ENCODE measurements at regions not wholly inside any gene's neighbourhood (a gene's known extent, or its start where the extent isn't known, plus 50 kb on each side); places are given as distances from the start of the nearest gene placed in this dataset.

DNA sequence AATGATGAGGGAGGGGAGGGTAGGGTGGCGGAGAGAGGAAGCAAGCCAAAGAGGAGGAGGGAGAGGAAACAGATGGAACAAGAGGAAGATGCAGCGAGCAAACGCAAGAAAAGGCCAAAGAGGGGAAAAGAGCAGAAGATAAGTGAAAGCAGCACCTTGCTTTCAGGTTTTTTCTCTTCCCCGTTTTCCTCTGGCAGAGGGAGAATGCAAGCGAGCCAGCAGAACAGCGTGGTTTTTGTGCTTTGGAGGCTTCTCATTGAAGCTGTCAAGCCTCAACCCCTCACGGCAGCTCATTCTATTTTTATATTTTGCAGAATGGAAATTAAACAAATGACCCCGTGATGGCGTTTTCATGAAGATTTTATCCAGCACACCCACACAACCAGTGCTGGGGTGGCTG, 67.1 kb upstream of the GRAMD1B start:
- H3K4me3 ChIP-seq (ENCODE audit: low read length in 3 of 3): no peak overlapping the region
- no peaks in the 10 kb centered on the region for H3K36me3 ChIP-seq (ENCODE audit: control insufficient read depth in 3 of 3, insufficient read depth in 3 of 3, low read length in 3 of 3)
- peaks cover 9 to 14% (median 10%) of the 10 kb centered on the region in 3 donors for H3K27me3 ChIP-seq (ENCODE audit: control insufficient read depth in 3 of 3, insufficient read depth in 3 of 3, low read length in 3 of 3)
- no peaks in the 10 kb centered on the region for H3K9me3 ChIP-seq (ENCODE audit: control insufficient read depth in 3 of 3, low read length in 3 of 3)
- H3K4me1 ChIP-seq (ENCODE audit: control insufficient read depth in 3 of 3, insufficient read depth in 3 of 3, low read length in 3 of 3): peaks cover 3 to 5% (median 5%) of the 10 kb centered on the region in 3 donors
- no peak overlapping the region for H3K9ac ChIP-seq (ENCODE audit: low read depth in 1 of 3, low read length in 3 of 3)
- no peak overlapping the region for H3K27ac ChIP-seq (ENCODE audit: low read depth, low read length)

DNA sequence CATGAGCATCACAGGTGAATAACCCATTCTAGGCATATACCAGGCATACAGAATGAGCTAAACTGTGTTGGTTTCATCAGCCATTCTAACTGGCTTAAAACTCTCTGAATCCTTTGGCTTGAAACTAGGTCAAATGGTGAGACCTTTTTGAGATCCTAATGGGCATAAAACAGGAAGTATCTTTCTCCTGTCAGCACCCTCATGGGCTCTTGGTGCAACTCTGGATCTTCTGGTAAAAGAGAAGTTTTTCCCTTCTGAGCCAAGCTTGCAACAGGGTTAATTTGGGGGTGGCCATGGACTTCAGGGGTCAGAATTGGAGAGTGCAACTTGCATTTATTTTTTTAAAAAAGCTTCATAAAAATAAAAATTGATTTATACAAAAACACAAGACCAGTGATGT, 67.9 kb upstream of the GRAMD1B start:
- Histone ChIP-seq H3K27me3 (ENCODE audit: control insufficient read depth in 3 of 3, insufficient read depth in 3 of 3, low read length in 3 of 3) (peaks cover 10 to 18% (median 11%) of the 10 kb centered on the region in 3 donors), H3K4me1 (ENCODE audit: control insufficient read depth in 3 of 3, insufficient read depth in 3 of 3, low read length in 3 of 3) (peaks cover 5 to 7% (median 5%) of the 10 kb centered on the region in 3 donors), H3K4me3 (ENCODE audit: low read length in 3 of 3) (no peak overlapping the region)

DNA sequence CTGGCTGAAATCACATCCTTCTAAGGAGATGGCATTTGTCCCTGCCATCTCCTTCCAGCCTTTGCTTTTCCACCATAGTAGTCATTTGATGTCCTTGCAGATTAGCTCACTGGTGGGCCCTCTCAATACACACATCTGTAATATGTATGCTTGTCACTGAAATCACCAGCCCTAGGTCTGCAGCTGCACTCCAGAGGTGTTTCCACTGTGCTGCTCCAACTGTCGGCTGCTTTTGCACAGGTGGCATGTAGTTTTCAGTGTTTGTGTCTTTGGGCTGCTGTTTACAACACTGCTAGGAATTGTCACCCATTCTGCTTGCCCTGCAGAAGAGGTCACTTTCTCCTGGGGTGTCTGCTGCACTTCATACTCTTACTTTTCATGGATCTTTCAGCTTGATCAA, 69.0 kb upstream of the GRAMD1B start:
- H3K4me3 ChIP-seq (ENCODE audit: low read length in 3 of 3): no peak overlapping the region
- H3K9ac ChIP-seq (ENCODE audit: low read depth in 1 of 3, low read length in 3 of 3): no peak overlapping the region
- H3K36me3 ChIP-seq (ENCODE audit: control insufficient read depth in 3 of 3, insufficient read depth in 3 of 3, low read length in 3 of 3): no peaks in the 10 kb centered on the region
- no peaks in the 10 kb centered on the region for H3K9me3 ChIP-seq (ENCODE audit: control insufficient read depth in 3 of 3, low read length in 3 of 3)
- H3K4me1 ChIP-seq (ENCODE audit: control insufficient read depth in 3 of 3, insufficient read depth in 3 of 3, low read length in 3 of 3): peaks cover 5 to 7% (median 5%) of the 10 kb centered on the region in 3 donors
- no peak overlapping the region for H3K27ac ChIP-seq (ENCODE audit: low read depth, low read length)
- peaks cover 10 to 18% (median 11%) of the 10 kb centered on the region in 3 donors for H3K27me3 ChIP-seq (ENCODE audit: control insufficient read depth in 3 of 3, insufficient read depth in 3 of 3, low read length in 3 of 3)

More for the DNA sequence above, 67.9 kb upstream of the GRAMD1B start:
- Histone ChIP-seq H3K9ac (ENCODE audit: low read depth in 1 of 3, low read length in 3 of 3) (no peak overlapping the region), H3K36me3 (ENCODE audit: control insufficient read depth in 3 of 3, insufficient read depth in 3 of 3, low read length in 3 of 3) (no peaks in the 10 kb centered on the region), H3K27ac (ENCODE audit: low read depth, low read length) (no peak overlapping the region), H3K9me3 (ENCODE audit: control insufficient read depth in 3 of 3, low read length in 3 of 3) (no peaks in the 10 kb centered on the region)

GRCh38 chr11:123360267-123360936, 69.7 kb upstream of the GRAMD1B start:
- H3K4me3 ChIP-seq (ENCODE audit: low read length in 3 of 3): no peak overlapping the region
- no peaks in the 10 kb centered on the region for H3K9me3 ChIP-seq (ENCODE audit: control insufficient read depth in 3 of 3, low read length in 3 of 3)
- no peaks in the 10 kb centered on the region for H3K36me3 ChIP-seq (ENCODE audit: control insufficient read depth in 3 of 3, insufficient read depth in 3 of 3, low read length in 3 of 3)
- H3K27me3 ChIP-seq (ENCODE audit: control insufficient read depth in 3 of 3, insufficient read depth in 3 of 3, low read length in 3 of 3): peaks cover 10 to 18% (median 11%) of the 10 kb centered on the region in 3 donors
- peaks cover 5 to 7% (median 5%) of the 10 kb centered on the region in 3 donors for H3K4me1 ChIP-seq (ENCODE audit: control insufficient read depth in 3 of 3, insufficient read depth in 3 of 3, low read length in 3 of 3)
- no peak overlapping the region for H3K9ac ChIP-seq (ENCODE audit: low read depth in 1 of 3, low read length in 3 of 3)
- H3K27ac ChIP-seq (ENCODE audit: low read depth, low read length): no peak overlapping the region

GRCh38 chr11:123357990-123358827, 71.9 kb upstream of the GRAMD1B start:
- peak overlapping the region; percentile 45 to 77 (median 45) for H3K9ac ChIP-seq (ENCODE audit: low read depth in 1 of 3, low read length in 3 of 3)
- no peak overlapping the region for H3K27ac ChIP-seq (ENCODE audit: low read depth, low read length)
- no peaks in the 10 kb centered on the region for H3K36me3 ChIP-seq (ENCODE audit: control insufficient read depth in 3 of 3, insufficient read depth in 3 of 3, low read length in 3 of 3)
- no peaks in the 10 kb centered on the region for H3K9me3 ChIP-seq (ENCODE audit: control insufficient read depth in 3 of 3, low read length in 3 of 3)
- H3K27me3 ChIP-seq (ENCODE audit: control insufficient read depth in 3 of 3, insufficient read depth in 3 of 3, low read length in 3 of 3): peaks cover 10 to 18% (median 11%) of the 10 kb centered on the region in 3 donors
- peaks cover 5 to 16% (median 10%) of the 10 kb centered on the region in 3 donors for H3K4me1 ChIP-seq (ENCODE audit: control insufficient read depth in 3 of 3, insufficient read depth in 3 of 3, low read length in 3 of 3)
- H3K4me3 ChIP-seq (ENCODE audit: low read length in 3 of 3): peak overlapping the region; percentile 65 to 80 (median 66)

DNA sequence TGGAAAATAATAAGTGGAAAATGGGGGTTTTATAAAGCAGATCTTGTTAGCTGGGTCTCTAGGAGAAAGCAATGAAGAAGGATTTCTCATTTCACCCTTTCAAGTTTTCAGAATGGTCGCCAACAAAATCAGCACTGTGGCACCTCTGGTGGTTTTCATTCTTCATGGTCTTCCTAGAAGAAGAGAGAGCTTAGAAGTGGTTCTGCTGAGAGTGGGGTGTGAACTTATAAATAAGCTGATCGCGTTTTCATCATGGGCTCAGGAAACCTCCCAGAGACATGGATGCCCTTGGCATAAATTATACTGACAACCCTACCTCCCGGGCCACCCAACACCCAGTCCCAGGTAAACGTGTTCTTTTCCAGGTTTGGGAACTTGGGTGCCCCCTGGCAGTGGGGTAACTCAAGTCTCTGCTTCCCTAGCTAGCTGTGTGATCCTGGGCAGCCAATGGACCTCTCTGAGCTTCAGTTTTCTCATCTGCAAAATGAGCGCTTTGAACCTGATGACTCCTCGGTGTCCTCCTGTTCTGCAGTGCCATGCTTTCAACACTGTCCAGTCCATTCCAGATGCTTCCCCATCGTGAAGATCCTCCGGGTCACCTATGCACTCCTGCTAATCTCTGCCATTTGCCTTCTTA, 72.6 kb upstream of the GRAMD1B start:
- peak overlapping the region; percentile 65 to 80 (median 66) for H3K4me3 ChIP-seq (ENCODE audit: low read length in 3 of 3)
- no peaks in the 10 kb centered on the region for H3K36me3 ChIP-seq (ENCODE audit: control insufficient read depth in 3 of 3, insufficient read depth in 3 of 3, low read length in 3 of 3)
- H3K9me3 ChIP-seq (ENCODE audit: control insufficient read depth in 3 of 3, low read length in 3 of 3): no peaks in the 10 kb centered on the region
- peaks cover 10 to 18% (median 11%) of the 10 kb centered on the region in 3 donors for H3K27me3 ChIP-seq (ENCODE audit: control insufficient read depth in 3 of 3, insufficient read depth in 3 of 3, low read length in 3 of 3)
- no peak overlapping the region for H3K27ac ChIP-seq (ENCODE audit: low read depth, low read length)
- peak overlapping the region in 1 of 3 donors; percentile 77 for H3K9ac ChIP-seq (ENCODE audit: low read depth in 1 of 3, low read length in 3 of 3)
- H3K4me1 ChIP-seq (ENCODE audit: control insufficient read depth in 3 of 3, insufficient read depth in 3 of 3, low read length in 3 of 3): peaks cover 4 to 16% (median 10%) of the 10 kb centered on the region in 3 donors

DNA sequence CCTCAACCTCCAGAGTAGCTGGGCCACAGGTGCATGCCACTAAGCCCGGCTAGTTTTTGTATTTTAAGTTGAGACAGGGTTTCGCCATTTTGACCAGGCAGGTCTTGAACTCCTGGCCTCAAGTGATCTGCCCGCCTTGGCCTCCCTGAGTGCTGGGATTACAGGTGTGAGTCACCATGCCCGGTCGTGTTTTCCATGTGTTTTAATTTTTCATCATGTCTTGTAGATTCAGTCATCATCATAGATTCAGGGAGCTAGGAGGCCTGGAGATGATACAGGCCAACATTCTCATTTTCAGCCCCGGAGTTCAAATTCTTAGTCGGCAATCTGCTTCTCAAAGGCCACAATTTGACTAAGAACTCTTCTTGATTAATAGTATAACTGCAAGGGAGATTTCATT, 73.5 kb upstream of the GRAMD1B start:
- no peaks in the 10 kb centered on the region for H3K9me3 ChIP-seq (ENCODE audit: control insufficient read depth in 3 of 3, low read length in 3 of 3)
- H3K27ac ChIP-seq (ENCODE audit: low read depth, low read length): no peak overlapping the region
- no peaks in the 10 kb centered on the region for H3K36me3 ChIP-seq (ENCODE audit: control insufficient read depth in 3 of 3, insufficient read depth in 3 of 3, low read length in 3 of 3)
- H3K4me1 ChIP-seq (ENCODE audit: control insufficient read depth in 3 of 3, insufficient read depth in 3 of 3, low read length in 3 of 3): peaks cover 4 to 16% (median 10%) of the 10 kb centered on the region in 3 donors
- peaks cover 10 to 16% (median 11%) of the 10 kb centered on the region in 3 donors for H3K27me3 ChIP-seq (ENCODE audit: control insufficient read depth in 3 of 3, insufficient read depth in 3 of 3, low read length in 3 of 3)
- no peak overlapping the region for H3K9ac ChIP-seq (ENCODE audit: low read depth in 1 of 3, low read length in 3 of 3)
- H3K4me3 ChIP-seq (ENCODE audit: low read length in 3 of 3): no peak overlapping the region

GRCh38 chr11:123354371-123354975, 75.6 kb upstream of the GRAMD1B start:
- H3K9me3 ChIP-seq (ENCODE audit: control insufficient read depth in 3 of 3, low read length in 3 of 3): no peaks in the 10 kb centered on the region
- H3K27me3 ChIP-seq (ENCODE audit: control insufficient read depth in 3 of 3, insufficient read depth in 3 of 3, low read length in 3 of 3): peaks cover 10 to 15% (median 11%) of the 10 kb centered on the region in 3 donors
- no peak overlapping the region for H3K9ac ChIP-seq (ENCODE audit: low read depth in 1 of 3, low read length in 3 of 3)
- peaks cover 4 to 18% (median 10%) of the 10 kb centered on the region in 3 donors for H3K4me1 ChIP-seq (ENCODE audit: control insufficient read depth in 3 of 3, insufficient read depth in 3 of 3, low read length in 3 of 3)
- H3K4me3 ChIP-seq (ENCODE audit: low read length in 3 of 3): no peak overlapping the region
- no peaks in the 10 kb centered on the region for H3K36me3 ChIP-seq (ENCODE audit: control insufficient read depth in 3 of 3, insufficient read depth in 3 of 3, low read length in 3 of 3)
- H3K27ac ChIP-seq (ENCODE audit: low read depth, low read length): no peak overlapping the region

- no peaks in the 10 kb centered on the region for H3K9me3 ChIP-seq (ENCODE audit: control insufficient read depth in 3 of 3, low read length in 3 of 3)
- no peaks in the 10 kb centered on the region for H3K36me3 ChIP-seq (ENCODE audit: control insufficient read depth in 3 of 3, insufficient read depth in 3 of 3, low read length in 3 of 3)
- H3K9ac ChIP-seq (ENCODE audit: low read depth in 1 of 3, low read length in 3 of 3): no peak overlapping the region
- no peaks in the 10 kb centered on the region for H3K27me3 ChIP-seq (ENCODE audit: control insufficient read depth in 3 of 3, insufficient read depth in 3 of 3, low read length in 3 of 3)
- no peak overlapping the region for H3K27ac ChIP-seq (ENCODE audit: low read depth, low read length)
- H3K4me1 ChIP-seq (ENCODE audit: control insufficient read depth in 3 of 3, insufficient read depth in 3 of 3, low read length in 3 of 3): peaks cover 4 to 11% (median 6%) of the 10 kb centered on the region in 3 donors
- no peak overlapping the region for H3K4me3 ChIP-seq (ENCODE audit: low read length in 3 of 3)
These were observed 78.7 kb upstream of the GRAMD1B start for GRCh38 chr11:123351375-123351774.

Measured in skeletal muscle tissue (tissue), 3 donors.